ENCODE measurements at regions not wholly inside any gene's neighbourhood (a gene's known extent, or its start where the extent isn't known, plus 50 kb on each side); places are given as distances from the start of the nearest gene placed in this dataset.

GRCh38 chr10:81040940-81041339 lies 503.2 kb downstream of the SH2D4B start:
- no peaks in the 10 kb centered on the region for H3K4me1 ChIP-seq (ENCODE audit: control insufficient read depth in 2 of 2, insufficient read depth in 2 of 2, low read length in 1 of 2)
- H3K27ac ChIP-seq (ENCODE audit: low read depth in 2 of 2, low read length in 1 of 2), result no peak overlapping the region
- H3K4me3 ChIP-seq (ENCODE audit: low read depth in 1 of 2, low read length in 2 of 2), result no peak overlapping the region
- no peaks in the 10 kb centered on the region for H3K9me3 ChIP-seq (ENCODE audit: control insufficient read depth in 2 of 2, insufficient read depth in 1 of 2, low read depth in 1 of 2, low read length in 1 of 2)
- H3K27me3 ChIP-seq (ENCODE audit: control insufficient read depth in 1 of 2, insufficient read depth in 2 of 2, low read length in 2 of 2), result no peaks in the 10 kb centered on the region
- no peaks in the 10 kb centered on the region for H3K36me3 ChIP-seq (ENCODE audit: control insufficient read depth in 2 of 2, insufficient read depth in 2 of 2, low read length in 1 of 2)
- 56 to 66% methylated on average over 2 of the region's 2 CpGs for WGBS, 2 donors

GRCh38 chr10:81042647-81043046 lies 504.9 kb downstream of the SH2D4B start:
- no peak overlapping the region for H3K27ac ChIP-seq (ENCODE audit: low read depth in 2 of 2, low read length in 1 of 2)
- H3K4me3 ChIP-seq (ENCODE audit: low read depth in 1 of 2, low read length in 2 of 2), result no peak overlapping the region
- no peaks in the 10 kb centered on the region for H3K27me3 ChIP-seq (ENCODE audit: control insufficient read depth in 1 of 2, insufficient read depth in 2 of 2, low read length in 2 of 2)
- H3K4me1 ChIP-seq (ENCODE audit: control insufficient read depth in 2 of 2, insufficient read depth in 2 of 2, low read length in 1 of 2), result no peaks in the 10 kb centered on the region
- H3K36me3 ChIP-seq (ENCODE audit: control insufficient read depth in 2 of 2, insufficient read depth in 2 of 2, low read length in 1 of 2), result no peaks in the 10 kb centered on the region
- WGBS, 2 donors, result 78 to 81% methylated on average over 2 of the region's 2 CpGs
- no peaks in the 10 kb centered on the region for H3K9me3 ChIP-seq (ENCODE audit: control insufficient read depth in 2 of 2, insufficient read depth in 1 of 2, low read depth in 1 of 2, low read length in 1 of 2)

- Histone ChIP-seq H3K9me3 (ENCODE audit: control insufficient read depth in 2 of 2, insufficient read depth in 1 of 2, low read depth in 1 of 2, low read length in 1 of 2) (no peaks in the 10 kb centered on the region), H3K4me3 (ENCODE audit: low read depth in 1 of 2, low read length in 2 of 2) (no peak overlapping the region), H3K36me3 (ENCODE audit: control insufficient read depth in 2 of 2, insufficient read depth in 2 of 2, low read length in 1 of 2) (no peaks in the 10 kb centered on the region), H3K27ac (ENCODE audit: low read depth in 2 of 2, low read length in 1 of 2) (no peak overlapping the region), H3K27me3 (ENCODE audit: control insufficient read depth in 1 of 2, insufficient read depth in 2 of 2, low read length in 2 of 2) (no peaks in the 10 kb centered on the region), H3K4me1 (ENCODE audit: control insufficient read depth in 2 of 2, insufficient read depth in 2 of 2, low read length in 1 of 2) (no peaks in the 10 kb centered on the region)
- 61 to 75% methylated on average over 1 of the region's 1 CpG for WGBS, 2 donors
Observed at GRCh38 chr10:81065474-81065873, 527.8 kb downstream of the SH2D4B start.

- H3K9me3 ChIP-seq (ENCODE audit: control insufficient read depth in 2 of 2, insufficient read depth in 1 of 2, low read depth in 1 of 2, low read length in 1 of 2), result no peaks in the 10 kb centered on the region
- no peaks in the 10 kb centered on the region for H3K36me3 ChIP-seq (ENCODE audit: control insufficient read depth in 2 of 2, insufficient read depth in 2 of 2, low read length in 1 of 2)
- 31 to 35% methylated on average over 3 of the region's 3 CpGs for WGBS, 2 donors
- no peaks in the 10 kb centered on the region for H3K27me3 ChIP-seq (ENCODE audit: control insufficient read depth in 1 of 2, insufficient read depth in 2 of 2, low read length in 2 of 2)
- no peak overlapping the region for H3K4me3 ChIP-seq (ENCODE audit: low read depth in 1 of 2, low read length in 2 of 2)
- no peak overlapping the region for H3K27ac ChIP-seq (ENCODE audit: low read depth in 2 of 2, low read length in 1 of 2)
- no peaks in the 10 kb centered on the region for H3K4me1 ChIP-seq (ENCODE audit: control insufficient read depth in 2 of 2, insufficient read depth in 2 of 2, low read length in 1 of 2)
Observed at GRCh38 chr10:81068460-81068859, 530.8 kb downstream of the SH2D4B start.

- no peaks in the 10 kb centered on the region for H3K36me3 ChIP-seq (ENCODE audit: control insufficient read depth in 2 of 2, insufficient read depth in 2 of 2, low read length in 1 of 2)
- no peaks in the 10 kb centered on the region for H3K9me3 ChIP-seq (ENCODE audit: control insufficient read depth in 2 of 2, insufficient read depth in 1 of 2, low read depth in 1 of 2, low read length in 1 of 2)
- WGBS, 2 donors, result 65 to 85% methylated on average over 3 of the region's 3 CpGs
- H3K27me3 ChIP-seq (ENCODE audit: control insufficient read depth in 1 of 2, insufficient read depth in 2 of 2, low read length in 2 of 2), result no peaks in the 10 kb centered on the region
- no peak overlapping the region for H3K4me3 ChIP-seq (ENCODE audit: low read depth in 1 of 2, low read length in 2 of 2)
- no peaks in the 10 kb centered on the region for H3K4me1 ChIP-seq (ENCODE audit: control insufficient read depth in 2 of 2, insufficient read depth in 2 of 2, low read length in 1 of 2)
- no peak overlapping the region for H3K27ac ChIP-seq (ENCODE audit: low read depth in 2 of 2, low read length in 1 of 2)
Observed at GRCh38 chr10:81071087-81071796, 533.5 kb downstream of the SH2D4B start.

GRCh38 chr10:81073155-81073554 lies 535.5 kb downstream of the SH2D4B start:
- no peaks in the 10 kb centered on the region for H3K4me1 ChIP-seq (ENCODE audit: control insufficient read depth in 2 of 2, insufficient read depth in 2 of 2, low read length in 1 of 2)
- 81 to 83% methylated on average over 2 of the region's 2 CpGs for WGBS, 2 donors
- no peaks in the 10 kb centered on the region for H3K36me3 ChIP-seq (ENCODE audit: control insufficient read depth in 2 of 2, insufficient read depth in 2 of 2, low read length in 1 of 2)
- H3K27me3 ChIP-seq (ENCODE audit: control insufficient read depth in 1 of 2, insufficient read depth in 2 of 2, low read length in 2 of 2), result no peaks in the 10 kb centered on the region
- H3K4me3 ChIP-seq (ENCODE audit: low read depth in 1 of 2, low read length in 2 of 2), result no peak overlapping the region
- H3K27ac ChIP-seq (ENCODE audit: low read depth in 2 of 2, low read length in 1 of 2), result no peak overlapping the region
- H3K9me3 ChIP-seq (ENCODE audit: control insufficient read depth in 2 of 2, insufficient read depth in 1 of 2, low read depth in 1 of 2, low read length in 1 of 2), result no peaks in the 10 kb centered on the region

GRCh38 chr10:81081887-81082620 lies 544.4 kb downstream of the SH2D4B start:
- H3K27me3 ChIP-seq (ENCODE audit: control insufficient read depth in 1 of 2, insufficient read depth in 2 of 2, low read length in 2 of 2), result no peaks in the 10 kb centered on the region
- WGBS, 2 donors, result 68 to 78% methylated on average over 3 of the region's 3 CpGs
- no peaks in the 10 kb centered on the region for H3K36me3 ChIP-seq (ENCODE audit: control insufficient read depth in 2 of 2, insufficient read depth in 2 of 2, low read length in 1 of 2)
- H3K4me1 ChIP-seq (ENCODE audit: control insufficient read depth in 2 of 2, insufficient read depth in 2 of 2, low read length in 1 of 2), result no peaks in the 10 kb centered on the region
- no peak overlapping the region for H3K4me3 ChIP-seq (ENCODE audit: low read depth in 1 of 2, low read length in 2 of 2)
- H3K27ac ChIP-seq (ENCODE audit: low read depth in 2 of 2, low read length in 1 of 2), result no peak overlapping the region
- H3K9me3 ChIP-seq (ENCODE audit: control insufficient read depth in 2 of 2, insufficient read depth in 1 of 2, low read depth in 1 of 2, low read length in 1 of 2), result peaks cover 3 to 13% of the 10 kb centered on the region in 2 donors

- Histone ChIP-seq H3K4me1 (ENCODE audit: control insufficient read depth in 2 of 2, insufficient read depth in 2 of 2, low read length in 1 of 2) (no peaks in the 10 kb centered on the region), H3K27me3 (ENCODE audit: control insufficient read depth in 1 of 2, insufficient read depth in 2 of 2, low read length in 2 of 2) (no peaks in the 10 kb centered on the region), H3K9me3 (ENCODE audit: control insufficient read depth in 2 of 2, insufficient read depth in 1 of 2, low read depth in 1 of 2, low read length in 1 of 2) (peaks cover 3 to 13% of the 10 kb centered on the region in 2 donors), H3K27ac (ENCODE audit: low read depth in 2 of 2, low read length in 1 of 2) (no peak overlapping the region), H3K4me3 (ENCODE audit: low read depth in 1 of 2, low read length in 2 of 2) (no peak overlapping the region), H3K36me3 (ENCODE audit: control insufficient read depth in 2 of 2, insufficient read depth in 2 of 2, low read length in 1 of 2) (no peaks in the 10 kb centered on the region)
- WGBS, 2 donors, result 65 to 73% methylated on average over 5 of the region's 5 CpGs
Observed at GRCh38 chr10:81082621-81083376, 545.1 kb downstream of the SH2D4B start.

GRCh38 chr10:81093056-81093455 lies 555.4 kb downstream of the SH2D4B start:
- no peaks in the 10 kb centered on the region for H3K27me3 ChIP-seq (ENCODE audit: control insufficient read depth in 1 of 2, insufficient read depth in 2 of 2, low read length in 2 of 2)
- peaks cover 0 to 5% of the 10 kb centered on the region in 2 donors for H3K9me3 ChIP-seq (ENCODE audit: control insufficient read depth in 2 of 2, insufficient read depth in 1 of 2, low read depth in 1 of 2, low read length in 1 of 2)
- H3K27ac ChIP-seq (ENCODE audit: low read depth in 2 of 2, low read length in 1 of 2), result no peak overlapping the region
- H3K4me1 ChIP-seq (ENCODE audit: control insufficient read depth in 2 of 2, insufficient read depth in 2 of 2, low read length in 1 of 2), result no peaks in the 10 kb centered on the region
- WGBS, 2 donors, result 87 to 91% methylated on average over 6 of the region's 6 CpGs
- H3K36me3 ChIP-seq (ENCODE audit: control insufficient read depth in 2 of 2, insufficient read depth in 2 of 2, low read length in 1 of 2), result no peaks in the 10 kb centered on the region
- no peak overlapping the region for H3K4me3 ChIP-seq (ENCODE audit: low read depth in 1 of 2, low read length in 2 of 2)

Measured in esophagus (tissue), 2 donors.